H1 (cell line): ENCODE measurements at regions not wholly inside any gene's neighbourhood (a gene's known extent, or its start where the extent isn't known, plus 50 kb on each side); places are given as distances from the start of the nearest gene placed in this dataset.

ENCODE experiments used
- CTCF ChIA-PET: fragments of 300-600 bp; sonication (Branson Sonifier 250); formaldehyde crosslinking; loops from one replicate; lab custom pipeline; 2021; ENCODE audit not compliant: partially characterized antibody; lab: Charles Lee
- POLR2A ChIA-PET: fragments of 300-600 bp; sonication (Branson Sonifier 250); formaldehyde crosslinking; loops from one replicate; lab custom pipeline; 2021; ENCODE audit warnings: inconsistent platforms; ENCODE audit not compliant: partially characterized antibody; lab: Charles Lee
- DNase-seq, 2 experiments: peaks; one replicate each; pipeline versions ENCODE4 v3.0.0 to v3.0.0-alpha.2; 2010 to 2022; ENCODE audit warnings: low spot score in 2 of 2, low read depth in 1 of 2, mixed read lengths in 1 of 2
- FAIRE-seq: peaks from 2 replicates; lab custom pipeline; 2011; peaks lifted over from hg19 to GRCh38; lab: Jason Lieb, UNC
- H2AFZ ChIP-seq: 2 replicates; pipeline ENCODE4 v1.8.1; 2012; ENCODE audit warnings: low read length, inconsistent platforms
- H2AK5ac ChIP-seq: 2 replicates; pipeline ENCODE4 v1.6.1; 2013; ENCODE audit warnings: low read depth, low read length
- H2BK120ac ChIP-seq: replicated peaks from 2 replicates; pipeline ENCODE3; 2013; ENCODE audit warnings: low read depth, low read length, inconsistent platforms
- H2BK12ac ChIP-seq: 2 replicates; pipeline ENCODE4 v1.6.1; 2013; ENCODE audit warnings: low read depth, low read length
- H2BK15ac ChIP-seq: 2 replicates; pipeline ENCODE4 v1.6.1; 2013; ENCODE audit warnings: low read length
- H2BK20ac ChIP-seq: 2 replicates; pipeline ENCODE4 v1.6.1; 2013; ENCODE audit warnings: low read length
- H2BK5ac ChIP-seq: 2 replicates; pipeline ENCODE4 v1.6.1; 2013; ENCODE audit warnings: low read depth, low read length
- H3K14ac ChIP-seq: 2 replicates; pipeline ENCODE4 v1.6.1; 2013; ENCODE audit warnings: inconsistent platforms; ENCODE audit not compliant: insufficient read length
- H3K18ac ChIP-seq: 2 replicates; pipeline ENCODE4 v1.6.1; 2013; ENCODE audit warnings: low read length; ENCODE audit errors: extremely low read depth
- H3K23ac ChIP-seq: 2 replicates; pipeline ENCODE4 v1.6.1; 2013; ENCODE audit warnings: inconsistent platforms; ENCODE audit not compliant: insufficient read length
- H3K23me2 ChIP-seq: 2 replicates; pipeline ENCODE4 v1.6.1; 2013; ENCODE audit warnings: low read depth, low read length
- H3K27ac ChIP-seq: 2 replicates; pipeline ENCODE4 v1.6.1; 2011; ENCODE audit warnings: low read depth, low read length, inconsistent platforms
- H3K27me3 ChIP-seq, 4 experiments: replicated peaks in 1 of 4; 1 replicate in 1 of 4; 2 replicates in 3 of 4; pipeline versions ENCODE4 v1.6.1 to v1.8.1; 2011 to 2013; ENCODE audit warnings: low read length in 3 of 4, mild to moderate bottlenecking in 3 of 4, inconsistent platforms in 2 of 4, mixed read lengths in 2 of 4, moderate library complexity in 1 of 4; ENCODE audit not compliant: control insufficient read depth in 3 of 4, insufficient read depth in 3 of 4; ENCODE audit errors: extremely low read depth in 1 of 4
- H3K36me3 ChIP-seq, 4 experiments: 2 replicates each; pipeline versions ENCODE4 v1.6.1 to v1.8.1; 2011 to 2013; ENCODE audit warnings: mild to moderate bottlenecking in 4 of 4, low read length in 3 of 4, moderate library complexity in 2 of 4, control low read depth in 1 of 4, inconsistent platforms in 1 of 4; ENCODE audit not compliant: insufficient read depth in 4 of 4, control insufficient read depth in 2 of 4
- H3K4ac ChIP-seq: replicated peaks from 2 replicates; pipeline ENCODE3; 2013; ENCODE audit warnings: low read length, low read depth, mixed read lengths, inconsistent platforms; ENCODE audit not compliant: insufficient read length
- H3K4me1 ChIP-seq, 4 experiments: replicated peaks in 1 of 4; 1 replicate in 1 of 4; 2 replicates in 3 of 4; pipeline versions ENCODE4 v1.6.1 to v1.8.1; 2011 to 2013; ENCODE audit warnings: low read length in 3 of 4, inconsistent platforms in 2 of 4, mixed read lengths in 1 of 4; ENCODE audit not compliant: insufficient read depth in 4 of 4, control insufficient read depth in 3 of 4
- H3K4me2 ChIP-seq, 2 experiments: 2 replicates each; pipeline versions ENCODE4 v1.6.1 to v1.8.1; 2011 to 2013; ENCODE audit warnings: low read depth in 2 of 2, low read length in 2 of 2, control low read depth in 1 of 2, inconsistent platforms in 1 of 2, mild to moderate bottlenecking in 1 of 2; ENCODE audit not compliant: insufficient read depth in 1 of 2
- H3K4me3 ChIP-seq, 4 experiments: fragments of 200-600, 300-600 bp in 1 of 4; sonication (generic), shearing (Covaris generic), sonication (Bioruptor Twin) in 1 of 4; 2 replicates each; pipeline versions ENCODE4 v1.5.1 to v1.8.1; 2011 to 2016; ENCODE audit warnings: low read length in 4 of 4, low read depth in 3 of 4, control low read depth in 2 of 4, inconsistent platforms in 2 of 4, mild to moderate bottlenecking in 2 of 4, mixed read lengths in 1 of 4, moderate library complexity in 1 of 4; ENCODE audit not compliant: insufficient read depth in 2 of 4; ENCODE audit errors: extremely low read depth in 1 of 4
- H3K56ac ChIP-seq: replicated peaks from 2 replicates; pipeline ENCODE3; 2013; ENCODE audit warnings: low read depth, mild to moderate bottlenecking, mixed read lengths, low read length, inconsistent platforms; ENCODE audit not compliant: insufficient read length
- H3K79me1 ChIP-seq: 2 replicates; pipeline ENCODE4 v1.6.1; 2013; ENCODE audit warnings: low read depth, low read length, control low read depth
- H3K79me2 ChIP-seq, 2 experiments: 2 replicates each; pipeline versions ENCODE4 v1.6.1 to v1.8.1; 2012 to 2013; ENCODE audit warnings: low read length in 2 of 2, mild to moderate bottlenecking in 2 of 2, inconsistent platforms in 1 of 2; ENCODE audit not compliant: insufficient read depth in 2 of 2, control insufficient read depth in 1 of 2
- H3K9ac ChIP-seq, 4 experiments: replicated peaks in 1 of 4; 1 replicate in 1 of 4; 2 replicates in 3 of 4; pipeline versions ENCODE4 v1.6.1 to v1.8.1; 2011 to 2013; ENCODE audit warnings: low read depth in 3 of 4, low read length in 3 of 4, control low read depth in 2 of 4, mild to moderate bottlenecking in 2 of 4, moderate library complexity in 2 of 4, inconsistent platforms in 1 of 4; ENCODE audit errors: extremely low read depth in 1 of 4
- H3K9me3 ChIP-seq, 2 experiments: 2 replicates each; pipeline versions ENCODE4 v1.6.1 to v1.8.1; 2012 to 2013; ENCODE audit warnings: mild to moderate bottlenecking in 2 of 2, moderate library complexity in 2 of 2, control low read depth in 1 of 2, inconsistent platforms in 1 of 2, low read depth in 1 of 2, low read length in 1 of 2, mixed read lengths in 1 of 2; ENCODE audit not compliant: insufficient read depth in 2 of 2
- H4K20me1 ChIP-seq, 2 experiments: replicated peaks in 1 of 2; 2 replicates each; pipeline versions ENCODE3 to v1.8.1; 2011 to 2013; ENCODE audit warnings: inconsistent platforms in 2 of 2, low read length in 2 of 2, mild to moderate bottlenecking in 1 of 2; ENCODE audit not compliant: insufficient read depth in 2 of 2, control insufficient read depth in 1 of 2
- H4K5ac ChIP-seq: 2 replicates; pipeline ENCODE4 v1.6.1; 2013; ENCODE audit warnings: low read length, low read depth, mixed read lengths, inconsistent platforms; ENCODE audit not compliant: insufficient read length
- H4K8ac ChIP-seq: 2 replicates; pipeline ENCODE4 v1.8.0; 2013; ENCODE audit warnings: mild to moderate bottlenecking, moderate library complexity, low read length, inconsistent platforms; ENCODE audit not compliant: insufficient read depth; ENCODE audit errors: extremely low read depth
- H4K91ac ChIP-seq: replicated peaks from 2 replicates; pipeline ENCODE3; 2013; ENCODE audit warnings: low read length, mixed read lengths, inconsistent platforms; ENCODE audit not compliant: insufficient read length
- CREB1 ChIP-seq: IDR thresholded peaks from 2 replicates; pipeline ENCODE4 v1.6.1; 2012; ENCODE audit warnings: inconsistent platforms
- E2F6 ChIP-seq: IDR thresholded peaks from 2 replicates; pipeline ENCODE4 v1.6.1; 2012; ENCODE audit warnings: inconsistent platforms
- EGR1 ChIP-seq: IDR thresholded peaks from 2 replicates; pipeline ENCODE4 v1.6.1; 2011; ENCODE audit warnings: low read depth, low read length, borderline replicate concordance
- EZH2 ChIP-seq: fragments of 200-600 bp; sonication (generic); IDR thresholded peaks from 2 replicates; pipeline ENCODE4 v1.7.1; 2012; ENCODE audit warnings: low read depth, mild to moderate bottlenecking, moderate library complexity, low read length, inconsistent platforms; ENCODE audit not compliant: severe bottlenecking
- FOSL1 ChIP-seq: IDR thresholded peaks from 2 replicates; pipeline ENCODE4 v1.6.1; 2011; ENCODE audit warnings: mild to moderate bottlenecking, low read depth, low read length, moderate library complexity; ENCODE audit not compliant: insufficient read depth
- KDM1A ChIP-seq: fragments of 200-600, 300-600 bp; sonication (generic); IDR thresholded peaks from 2 replicates; pipeline ENCODE4 v1.7.1; 2016; ENCODE audit warnings: mild to moderate bottlenecking, low read length, borderline replicate concordance
- PHF8 ChIP-seq: fragments of 200-600 bp; sonication (generic); conservative IDR thresholded peaks from 2 replicates; pipeline ENCODE4 v1.7.1; 2012; ENCODE audit warnings: low read depth, mild to moderate bottlenecking, inconsistent platforms, low read length, moderate library complexity
- POLR2AphosphoS5 ChIP-seq: IDR thresholded peaks from 2 replicates; pipeline ENCODE4 v1.6.1; 2011; ENCODE audit warnings: low read depth, low read length
- POU5F1 ChIP-seq: IDR thresholded peaks from 2 replicates; pipeline ENCODE4 v1.6.1; 2011; ENCODE audit warnings: low read depth, mild to moderate bottlenecking, low read length, moderate library complexity
- SIN3A ChIP-seq, 2 experiments: IDR thresholded peaks in 1 of 2; conservative IDR thresholded peaks in 1 of 2; 2 replicates each; pipeline ENCODE4 v1.6.1; 2011 to 2012; ENCODE audit warnings: low read length in 2 of 2, improper control_type of control experiment in 1 of 2, low read depth in 1 of 2, mild to moderate bottlenecking in 1 of 2
- TBP ChIP-seq: IDR thresholded peaks from 2 replicates; pipeline ENCODE4 v1.6.1; 2011; ENCODE audit warnings: low read depth, low read length, improper control_type of control experiment
- TEAD4 ChIP-seq: IDR thresholded peaks from 2 replicates; pipeline ENCODE4 v1.6.1; 2012; ENCODE audit warnings: low read depth, low read length, inconsistent platforms, mixed read lengths
- USF2 ChIP-seq: IDR thresholded peaks from 2 replicates; pipeline ENCODE4 v1.6.1; 2011; ENCODE audit warnings: low read length, improper control_type of control experiment
- WGBS, 2 experiments: shearing (Covaris generic) in 1 of 2; methylation state at CpG; one replicate each; pipeline versions ENCODE4 v1.1.6 to v1.1.7; 2013 to 2015; ENCODE audit warnings: low lambda C conversion rate in 2 of 2, mixed read lengths in 2 of 2, inconsistent platforms in 1 of 2, low coverage in 1 of 2, missing lambda C conversion rate in 1 of 2; ENCODE audit not compliant: insufficient replicate concordance in 2 of 2, insufficient coverage in 1 of 2, insufficient read length in 1 of 2; ENCODE audit errors: extremely low coverage in 1 of 2, missing lambda C conversion rate in 1 of 2; 5-methylcytosine and 5-hydroxymethylcytosine counted together

GRCh38 chr4:116202524-116202923 lies 882.9 kb downstream of the TRAM1L1 start:
- no peak for TF ChIP-seq KDM1A
- TF ChIP-seq E2F6 = no peak
- TF ChIP-seq EZH2 = no peak
- TF ChIP-seq CREB1 = no peak
- no peak for TF ChIP-seq FOSL1
- no peak for TF ChIP-seq EGR1
- TF ChIP-seq TEAD4 = no peak
- TF ChIP-seq PHF8 = no peak
- no peak for TF ChIP-seq POLR2AphosphoS5
- no peak for TF ChIP-seq TBP
- TF ChIP-seq POU5F1 = no peak
- no peak for TF ChIP-seq SIN3A (conservative IDR thresholded peaks at IDR 0.05 in 1 of 2, IDR thresholded peaks at IDR 0.05 in 1 of 2; ENCODE audit: low read depth in 1 of 2, low read length in 2 of 2)
- TF ChIP-seq USF2 = no peak
- Histone ChIP-seq H2BK20ac (no peak overlapping the region), H3K23ac (no peak overlapping the region), H2AFZ (no peak overlapping the region), H3K27ac (no peak overlapping the region), H2BK12ac (no peak overlapping the region), H2AK5ac (no peak overlapping the region), H3K4ac (no peak overlapping the region), H2BK15ac (no peak overlapping the region), H2BK5ac (no peak overlapping the region), H3K9me3 (no peaks in the 10 kb centered on the region), H3K4me3 (no peak overlapping the region), H3K9ac (no peak overlapping the region), H3K23me2 (no peaks in the 10 kb centered on the region), H3K79me1 (no peaks in the 10 kb centered on the region), H4K5ac (no peak overlapping the region), H3K79me2 (no peaks in the 10 kb centered on the region), H4K91ac (no peak overlapping the region), H3K36me3 (no peaks in the 10 kb centered on the region), H2BK120ac (no peak overlapping the region), H4K8ac (no peak overlapping the region), H3K14ac (no peak overlapping the region), H3K18ac (no peak overlapping the region), H4K20me1 (no peaks in the 10 kb centered on the region), H3K27me3 (no peaks in the 10 kb centered on the region), H3K56ac (no peak overlapping the region), H3K4me1 (no peaks in the 10 kb centered on the region), H3K4me2 (no peak overlapping the region)
- WGBS, 2 experiments = 96% methylated on average over 1 of the region's 1 CpG; no CpG with 5 or more reads in 1 of the 2 experiments
- FAIRE-seq (no peak), DNase-seq (no peak)
- POLR2A ChIA-PET = no interaction called here
- CTCF ChIA-PET = no interaction called here
